Right kidney (tissue), 1 donor: ENCODE measurements at regions not wholly inside any gene's neighbourhood (a gene's known extent, or its start where the extent isn't known, plus 50 kb on each side); places are given as distances from the start of the nearest gene placed in this dataset.
"Not testable (repeated sequence)": the region's sequence is repeated elsewhere in the genome, so short reads cannot be mapped to it uniquely, and the experiment has no call there.

Source experiments
- DNase-seq: peaks from one replicate; pipeline ENCODE4 v3.0.0-alpha.2; 2016

DNA sequence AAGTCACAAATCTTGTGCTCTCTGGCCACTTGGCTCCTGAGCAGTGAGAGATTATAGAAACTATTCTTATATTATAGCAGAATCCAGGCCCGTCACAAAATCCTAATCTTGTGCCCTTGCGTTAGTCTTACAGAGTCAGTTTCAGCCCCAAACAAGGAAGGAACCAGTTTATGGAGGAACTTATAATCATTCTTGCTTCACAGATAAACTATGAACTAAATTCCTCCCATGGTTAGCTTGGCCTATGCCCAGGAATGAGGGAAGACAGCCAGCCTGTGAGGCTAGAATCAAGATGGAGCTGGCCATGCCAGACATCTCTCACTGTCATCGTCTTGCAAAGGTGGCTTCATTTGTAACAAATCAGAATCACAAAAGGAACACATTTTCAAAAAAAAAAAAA is 199.7 kb upstream of the PITRM1 start:
- DNase-seq, result no peak

DNA sequence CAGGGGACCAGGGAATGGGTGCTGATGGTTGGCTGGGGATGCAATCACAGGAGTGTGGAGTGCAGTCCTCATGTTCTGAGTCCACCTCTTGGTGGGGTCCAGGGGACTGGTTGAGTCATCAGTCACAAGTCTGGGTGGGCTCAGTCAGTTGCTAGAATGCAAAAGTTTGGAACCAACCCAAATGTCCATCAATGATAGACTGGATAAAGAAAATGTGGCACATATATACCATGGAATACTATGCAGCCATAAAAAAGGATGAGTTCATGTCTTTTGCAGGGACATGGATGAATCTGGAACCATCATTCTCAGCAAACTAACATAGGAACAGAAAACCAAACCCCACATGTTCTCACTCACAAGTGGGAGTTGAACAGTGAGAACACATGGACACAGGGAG is 199.0 kb upstream of the PITRM1 start:
- not testable (repeated sequence) for DNase-seq

DNA sequence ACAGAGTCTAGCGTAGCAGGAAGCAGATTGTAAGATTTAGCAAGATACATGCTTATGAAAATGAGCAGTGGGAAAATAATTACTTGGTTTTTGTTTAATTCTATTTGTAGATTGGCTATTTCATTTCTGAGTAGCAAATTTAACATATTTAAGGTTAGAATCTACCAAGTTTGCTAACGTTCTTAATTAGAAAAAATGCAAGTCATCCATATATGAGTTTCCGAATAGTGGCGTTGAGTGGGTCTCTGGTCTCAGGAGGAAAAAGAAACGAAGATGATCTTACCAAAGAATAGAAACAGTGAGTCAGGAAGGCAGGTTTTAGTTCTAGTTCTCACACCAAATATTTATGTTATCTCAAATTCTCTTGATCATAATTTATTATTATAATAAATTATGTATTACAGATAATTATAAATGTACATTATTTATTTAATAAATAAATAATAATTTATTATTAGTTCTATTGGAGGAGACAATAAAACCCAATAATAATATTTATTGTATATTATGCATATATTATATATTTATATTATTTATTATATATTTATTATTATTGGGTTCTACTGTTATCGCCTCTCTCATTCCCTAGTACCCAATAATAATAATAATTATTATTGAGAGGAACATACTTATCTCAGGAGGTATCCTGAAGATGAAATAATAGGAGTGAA is 194.3 kb upstream of the PITRM1 start:
- no peak for DNase-seq

DNA sequence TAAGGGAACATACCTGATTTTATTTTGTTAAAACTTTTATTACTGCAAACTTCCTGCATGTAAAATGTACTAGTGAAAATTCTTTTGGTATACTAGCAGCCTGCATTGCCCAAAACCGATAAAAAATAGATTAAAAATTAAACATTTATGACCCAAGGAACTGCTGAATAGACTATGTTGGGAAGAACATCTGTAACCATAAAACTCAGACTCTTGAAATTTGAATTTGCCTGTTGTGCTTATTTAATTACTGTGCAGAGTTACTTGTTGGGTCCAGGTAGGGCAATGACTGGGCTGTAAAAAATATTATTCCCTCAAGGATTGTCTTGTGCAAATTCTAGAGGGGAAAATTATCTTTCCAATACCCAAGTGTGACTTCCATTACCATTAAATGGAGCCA is 193.5 kb upstream of the PITRM1 start:
- no peak for DNase-seq

DNA sequence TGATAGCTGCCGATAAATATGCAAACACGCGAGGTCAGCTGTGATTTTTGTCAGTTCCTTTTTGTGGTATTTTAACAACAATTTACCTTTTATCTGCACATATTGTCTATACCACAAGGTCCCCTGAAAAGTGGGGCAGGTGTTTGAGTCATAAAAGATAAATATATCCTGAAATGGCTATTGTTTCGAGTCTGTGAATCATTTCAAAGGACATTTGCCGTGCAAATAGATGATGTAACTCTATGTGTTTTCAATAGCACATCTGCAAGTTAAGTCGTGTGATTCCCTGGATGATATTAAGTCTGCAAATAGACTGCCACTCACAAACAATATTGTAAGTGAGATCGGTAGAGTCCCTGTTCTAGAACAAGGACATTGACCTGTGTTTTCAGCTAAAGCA is 193.0 kb upstream of the PITRM1 start:
- no peak for DNase-seq

DNA sequence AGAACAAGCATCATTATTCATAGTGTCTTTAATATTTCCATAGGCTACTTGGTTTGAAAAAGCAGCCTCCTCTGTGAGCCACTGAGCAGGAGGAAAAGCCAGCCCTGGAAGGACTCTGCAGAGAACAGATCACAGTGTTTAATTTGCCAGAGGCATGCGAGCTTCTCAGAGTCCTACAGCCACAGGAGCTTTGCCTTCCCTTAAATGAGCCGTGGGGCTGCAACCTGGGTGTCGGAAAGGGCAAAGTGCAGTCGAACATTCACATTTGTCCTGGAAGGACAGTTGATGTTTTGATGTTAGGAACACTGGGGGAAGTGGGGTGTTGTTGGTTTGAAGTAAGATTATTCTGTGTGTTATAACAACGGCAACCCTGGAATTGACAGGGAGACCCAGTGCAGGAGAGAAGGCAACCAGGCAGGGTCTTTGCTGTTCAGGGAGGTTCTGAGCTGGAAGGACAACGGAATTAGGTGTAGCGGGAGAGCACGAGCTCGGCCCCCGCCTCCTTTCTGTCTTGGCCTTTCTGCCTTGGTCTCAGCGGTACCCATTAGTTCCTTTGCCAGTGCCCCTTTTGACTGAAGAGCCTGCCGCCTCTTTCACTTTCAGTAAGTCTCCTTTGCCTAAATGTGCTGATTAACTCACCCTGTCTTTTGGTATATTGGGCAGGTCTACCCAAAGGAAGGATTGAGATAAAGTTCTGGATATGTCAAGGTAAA is 192.3 kb upstream of the PITRM1 start:
- DNase-seq, result no peak

DNA sequence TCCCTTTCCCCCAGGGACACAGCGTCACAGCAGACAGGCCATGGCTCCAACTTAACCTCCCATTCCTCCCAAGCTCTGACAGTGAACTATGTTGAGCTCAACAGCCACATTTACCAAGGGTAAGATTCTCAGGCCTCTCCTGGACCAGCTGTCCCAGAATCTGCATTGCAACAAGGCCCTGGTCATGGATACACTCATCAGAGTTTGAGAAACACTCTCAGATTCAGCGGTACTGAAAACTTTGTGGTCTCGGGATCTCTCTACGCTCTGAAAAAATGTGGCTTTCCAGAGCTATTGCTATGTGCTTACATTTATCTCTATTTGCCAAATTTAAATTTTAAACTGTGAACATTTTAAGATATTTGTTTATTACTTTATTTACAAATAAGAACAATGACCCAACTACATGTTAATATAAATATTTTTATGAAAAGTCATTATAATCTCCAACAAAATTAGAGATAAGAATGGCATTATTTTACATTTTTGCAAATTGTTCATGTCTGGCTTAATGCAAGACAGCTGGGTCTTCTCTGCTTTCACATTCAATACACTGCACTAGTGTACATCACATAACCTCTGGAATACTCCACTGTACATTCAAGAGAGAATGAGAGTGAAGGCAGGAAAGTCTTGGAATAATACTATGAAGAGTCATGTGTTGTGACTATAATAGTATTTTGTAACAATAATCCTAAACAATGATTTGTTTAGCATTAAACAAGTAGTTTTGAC is 190.9 kb upstream of the PITRM1 start:
- no peak for DNase-seq

DNA sequence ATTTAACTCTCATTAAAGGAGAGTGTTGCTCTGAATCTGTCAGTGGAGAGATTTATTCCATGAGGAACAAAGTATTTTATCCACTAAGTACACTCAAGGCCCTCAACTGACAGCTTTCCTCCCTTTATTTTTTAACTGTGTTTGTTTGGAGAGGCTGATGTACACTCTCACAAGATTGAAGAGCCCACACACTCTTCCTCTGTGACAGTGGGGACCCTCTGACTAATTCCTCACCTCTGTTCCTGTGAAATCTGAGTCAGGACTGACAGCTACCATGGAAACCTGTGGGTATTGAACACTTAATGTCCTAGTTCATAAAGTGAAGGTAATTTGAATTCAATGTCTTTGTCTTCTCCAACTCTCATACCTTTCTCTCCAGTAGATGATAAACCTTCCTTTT is 189.8 kb upstream of the PITRM1 start:
- no peak for DNase-seq

DNA sequence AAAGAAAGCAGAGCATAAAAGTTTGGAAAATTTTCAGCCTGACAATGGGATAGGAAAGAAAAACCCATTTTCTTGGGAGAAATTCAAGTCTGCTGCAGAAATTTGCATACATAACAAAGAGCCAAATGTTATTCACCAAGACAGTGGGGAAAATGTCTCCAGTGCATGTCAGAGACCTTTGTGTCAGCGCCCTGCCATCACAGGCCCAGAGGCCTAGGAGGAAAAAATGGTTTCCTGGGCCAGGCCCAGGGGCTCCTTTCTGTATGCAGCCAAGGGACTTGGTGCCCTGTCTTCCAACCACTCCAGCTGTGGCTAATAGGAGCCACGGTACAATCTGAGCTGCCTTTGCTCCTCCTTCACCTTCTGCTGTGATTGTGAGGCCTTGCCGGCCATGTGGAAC is 189.1 kb upstream of the PITRM1 start:
- DNase-seq, result no peak

DNA sequence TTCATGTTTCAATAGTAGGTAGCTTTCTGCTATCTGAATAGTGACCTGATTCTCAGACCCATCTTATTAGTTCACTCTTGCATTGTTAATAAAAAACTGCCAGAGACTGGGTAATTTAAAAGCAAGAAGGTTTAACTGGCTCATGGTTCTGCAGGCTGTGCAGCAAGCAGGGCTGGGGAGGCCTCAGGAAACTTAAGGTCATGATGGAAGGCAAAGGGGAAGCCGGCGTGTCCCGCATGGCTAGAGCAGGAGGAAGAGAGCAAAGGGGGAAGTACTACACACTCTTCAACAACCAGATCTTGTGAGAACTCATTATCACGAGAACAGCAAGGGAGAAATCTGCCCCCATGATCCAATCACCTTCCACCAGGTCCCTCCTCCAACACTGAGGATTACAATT is 185.2 kb upstream of the PITRM1 start:
- no peak for DNase-seq

DNA sequence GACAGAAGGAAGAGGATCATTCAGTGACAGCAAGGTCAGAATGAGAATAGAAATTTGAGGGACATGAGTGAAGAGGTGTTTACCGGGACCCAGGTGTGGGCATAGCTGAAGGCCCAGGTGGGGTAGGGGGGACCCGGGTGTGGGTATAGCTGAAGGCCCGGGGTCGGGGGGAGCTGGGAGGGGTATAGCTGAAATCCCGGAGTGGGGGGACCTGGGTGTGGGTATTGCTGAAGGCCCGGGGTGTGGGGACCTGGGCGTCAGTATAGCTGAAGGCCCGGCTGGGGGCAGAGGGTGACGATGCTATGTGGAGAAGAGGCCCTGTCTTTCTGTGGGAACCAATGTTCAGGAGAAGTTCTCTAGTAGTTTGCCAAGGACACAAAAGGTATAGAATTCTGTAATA is 183.0 kb upstream of the PITRM1 start:
- DNase-seq, result no peak

DNA sequence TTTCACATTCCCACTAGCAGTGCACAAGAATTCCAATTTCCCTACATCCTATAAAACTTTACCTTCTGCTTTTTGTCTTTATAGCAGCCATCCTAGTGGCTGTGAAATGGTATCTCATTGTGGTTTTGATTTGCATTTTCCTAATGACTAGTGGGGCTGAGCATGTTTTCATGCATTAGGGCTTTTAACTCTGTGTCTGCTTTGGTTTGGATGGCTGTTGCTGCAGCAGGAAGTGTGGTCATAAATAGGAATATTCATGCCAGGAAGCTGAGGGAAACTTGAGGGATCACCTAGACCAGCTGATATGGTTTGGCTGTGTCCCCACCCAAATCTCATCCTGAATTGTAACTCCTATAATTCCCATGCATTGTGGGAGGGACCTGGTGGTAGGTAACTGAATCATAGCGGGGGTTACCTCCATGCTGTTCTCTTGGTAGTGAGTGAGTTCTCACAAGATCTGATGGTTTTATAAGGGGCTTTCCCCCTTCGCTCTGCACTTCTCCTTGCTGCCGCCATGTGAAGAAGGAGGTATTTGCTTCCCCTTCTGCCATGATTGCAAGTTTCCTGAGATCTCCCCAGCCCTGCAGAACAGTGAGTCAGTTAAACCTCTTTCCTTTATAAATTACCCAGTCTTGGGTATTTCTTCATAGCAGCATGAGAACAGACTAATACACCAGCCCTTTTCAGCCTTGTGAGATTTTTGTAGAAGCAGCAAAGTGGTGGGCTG is 181.8 kb upstream of the PITRM1 start:
- no peak for DNase-seq

DNA sequence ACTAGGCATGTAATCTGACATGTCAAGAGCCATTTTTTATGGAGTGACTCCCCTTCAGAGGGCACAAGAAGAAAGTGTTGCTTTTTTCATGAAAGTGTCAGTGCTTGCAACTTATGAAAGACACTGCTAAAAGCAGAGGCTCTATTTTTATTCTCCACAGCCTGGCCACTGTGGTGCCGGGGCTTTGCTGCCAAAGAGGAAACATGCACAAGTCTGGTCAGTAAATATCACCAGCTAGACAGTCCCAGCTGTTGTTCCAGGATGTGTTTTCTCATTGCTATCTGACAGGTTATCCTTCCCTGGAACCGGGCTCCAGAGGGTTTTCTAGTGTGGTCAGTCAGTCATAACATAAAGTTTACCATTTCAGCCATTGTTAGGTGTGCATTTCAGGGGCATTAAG is 180.7 kb upstream of the PITRM1 start:
- no peak for DNase-seq

DNA sequence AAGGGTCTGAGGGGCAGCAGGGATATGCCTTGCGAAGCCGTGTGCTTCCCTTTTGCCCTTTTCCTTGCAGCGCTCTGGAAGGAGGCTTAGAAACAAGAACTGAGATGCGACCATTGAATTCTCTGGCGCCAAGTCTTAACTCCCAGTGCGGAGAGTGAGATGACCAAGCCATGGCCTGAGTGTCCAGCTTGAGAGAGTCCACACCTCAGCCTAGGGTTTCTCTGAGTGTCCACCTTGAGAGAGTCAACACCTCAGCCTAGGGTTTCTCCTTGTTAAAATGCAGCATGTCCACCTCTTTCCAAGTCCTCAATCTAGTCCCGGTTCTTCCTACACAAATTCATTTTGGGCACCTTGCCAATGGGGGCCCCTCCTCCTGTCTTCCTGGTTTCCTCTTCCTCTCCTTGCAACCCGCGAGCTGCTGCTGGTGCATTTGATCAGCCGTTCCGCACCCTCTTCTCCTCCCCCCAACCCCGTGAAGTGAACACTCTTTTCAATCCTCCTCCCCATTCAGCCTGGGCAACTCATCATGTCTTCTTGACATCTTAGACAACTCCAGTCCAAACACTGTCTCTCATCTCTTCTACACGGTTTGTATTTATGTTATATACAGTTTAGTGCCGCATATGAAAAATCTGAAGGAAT is 178.2 kb upstream of the PITRM1 start:
- no peak for DNase-seq

DNA sequence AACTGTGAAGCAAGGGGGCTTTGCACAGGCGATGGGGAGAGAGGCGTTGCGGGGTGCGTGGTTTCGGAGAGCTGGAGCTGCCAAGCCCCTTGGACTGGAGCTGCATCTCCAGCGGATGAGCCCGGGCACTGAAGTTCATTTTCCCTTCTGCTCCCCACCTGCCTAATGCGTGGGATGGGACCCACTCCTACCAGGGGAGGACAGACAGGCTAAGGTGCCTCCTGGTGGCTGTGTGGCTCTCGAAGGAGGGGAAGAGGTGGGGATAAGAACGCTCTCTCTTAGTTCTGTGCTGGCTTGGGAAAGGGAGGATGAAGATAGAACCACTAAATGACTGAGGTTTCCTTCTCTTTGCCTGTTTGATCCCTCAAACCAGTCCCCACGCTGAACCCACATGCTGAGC is 177.6 kb upstream of the PITRM1 start:
- DNase-seq, result no peak

DNA sequence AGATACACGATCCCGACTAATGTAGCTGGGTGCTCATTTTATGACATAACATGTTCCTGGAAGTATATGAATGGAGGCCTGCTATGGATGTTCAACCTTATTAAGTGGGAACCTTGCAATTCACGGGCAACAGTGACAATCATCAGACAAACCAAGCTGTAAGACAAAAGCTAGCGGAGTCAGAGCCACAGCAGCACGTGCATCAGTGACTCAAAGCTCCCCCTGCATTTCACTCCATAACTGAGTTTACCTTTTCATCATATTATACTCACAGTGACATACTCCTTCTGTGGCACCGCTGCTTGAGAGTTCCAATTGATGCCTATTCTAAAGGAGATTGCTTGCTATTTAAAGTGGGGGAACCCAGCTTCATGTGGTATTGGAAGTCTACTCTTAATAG is 176.0 kb upstream of the PITRM1 start:
- no peak for DNase-seq

DNA sequence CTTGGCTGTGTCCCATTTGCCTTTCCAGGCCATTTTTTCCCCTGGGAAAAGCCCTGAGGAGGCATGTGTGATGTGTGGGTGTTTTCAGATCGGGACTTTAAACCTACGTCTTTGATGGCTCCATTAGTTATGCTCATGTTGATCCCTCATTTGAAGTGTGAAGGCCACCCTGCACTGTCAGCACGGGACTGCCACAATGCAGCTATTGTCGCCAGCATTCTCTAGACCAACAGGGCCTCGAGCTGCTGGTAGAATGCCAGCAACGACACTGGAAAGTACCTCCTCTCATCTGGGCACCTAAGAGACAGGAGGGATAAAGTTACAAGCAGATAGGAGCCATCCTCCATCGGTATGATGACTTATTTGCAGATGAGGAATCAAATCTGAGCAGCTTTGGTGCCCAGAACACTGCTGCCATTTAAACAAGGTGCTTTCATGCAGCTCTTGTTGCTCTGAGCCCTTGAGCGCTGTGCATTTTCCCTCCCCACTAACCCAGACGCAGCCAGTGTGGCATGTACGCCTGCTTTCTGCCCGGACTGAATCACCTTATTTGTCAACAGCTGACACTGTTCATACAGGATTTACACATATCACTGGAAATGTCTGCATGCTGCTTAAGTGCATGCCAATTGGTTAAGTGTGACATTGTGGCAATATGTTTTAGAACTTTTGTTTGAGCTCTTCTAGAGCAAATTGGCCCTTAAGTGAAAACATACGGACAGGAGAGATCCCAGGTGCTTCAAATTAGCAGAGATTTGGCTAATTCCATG is 175.0 kb upstream of the PITRM1 start:
- no peak for DNase-seq

DNA sequence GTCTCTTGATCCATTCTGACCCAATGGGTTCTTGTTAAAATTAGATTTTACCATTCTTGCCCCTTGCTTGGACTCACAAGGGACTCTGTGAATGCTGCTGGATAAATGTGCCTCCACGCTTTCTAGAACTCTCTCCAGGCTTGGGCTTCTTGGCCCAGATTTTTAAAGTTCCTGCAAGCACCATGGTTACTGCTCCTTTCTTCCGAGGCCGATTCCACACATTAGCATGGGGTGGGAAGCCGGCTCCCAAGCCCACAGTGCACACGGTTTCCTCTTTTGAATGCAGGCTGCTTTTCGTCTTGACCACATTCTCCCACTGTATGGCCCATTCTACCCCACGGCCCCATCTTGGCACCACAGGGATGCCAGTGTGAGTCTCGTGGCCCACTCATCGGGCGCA is 174.3 kb upstream of the PITRM1 start:
- DNase-seq, result no peak

DNA sequence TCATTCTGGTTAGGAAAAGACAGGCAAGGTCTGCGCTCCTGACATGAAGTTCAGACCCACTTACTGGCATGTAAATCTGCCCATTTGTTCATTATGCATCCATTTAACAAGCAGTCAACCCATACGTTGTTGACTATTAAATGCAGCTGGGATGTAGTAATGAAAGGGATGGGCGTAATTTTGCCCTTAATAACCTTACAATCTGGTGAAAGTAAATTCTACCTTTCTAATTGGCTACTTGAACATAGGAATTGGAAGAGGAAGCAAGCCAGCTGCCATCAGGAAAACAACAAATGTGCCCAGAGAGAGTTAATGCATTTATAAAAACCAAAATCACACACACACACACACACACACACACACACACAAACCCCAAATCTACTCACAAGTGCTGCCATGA is 170.2 kb upstream of the PITRM1 start:
- DNase-seq, result no peak

DNA sequence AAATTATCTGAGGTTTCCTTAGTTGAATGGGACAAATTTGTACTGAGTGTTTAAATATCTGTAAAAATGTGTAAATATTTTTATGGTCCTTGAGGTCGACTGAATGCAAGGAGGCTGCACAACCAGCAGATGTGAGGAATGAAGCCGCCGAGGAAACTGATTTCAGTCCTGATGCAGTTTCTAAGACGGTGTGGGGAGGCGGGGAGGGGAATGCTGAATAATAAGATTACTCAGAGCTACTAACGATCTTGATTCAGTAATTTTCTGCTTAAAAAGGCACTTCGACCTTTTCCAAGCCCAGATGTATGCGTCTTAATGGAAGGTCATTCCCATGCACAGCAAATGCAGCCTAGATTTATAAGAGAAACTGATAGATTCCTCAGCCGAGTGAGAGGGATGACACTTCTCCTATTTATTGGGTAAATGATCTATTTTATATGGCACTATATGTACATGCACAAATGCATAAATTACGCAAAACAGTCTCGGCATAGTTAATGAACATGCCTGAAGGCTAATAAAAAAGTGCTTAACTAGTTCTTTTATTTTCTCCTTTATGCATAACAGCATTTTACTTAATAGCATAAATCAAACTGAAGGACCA is 167.6 kb upstream of the PITRM1 start:
- no peak for DNase-seq

DNA sequence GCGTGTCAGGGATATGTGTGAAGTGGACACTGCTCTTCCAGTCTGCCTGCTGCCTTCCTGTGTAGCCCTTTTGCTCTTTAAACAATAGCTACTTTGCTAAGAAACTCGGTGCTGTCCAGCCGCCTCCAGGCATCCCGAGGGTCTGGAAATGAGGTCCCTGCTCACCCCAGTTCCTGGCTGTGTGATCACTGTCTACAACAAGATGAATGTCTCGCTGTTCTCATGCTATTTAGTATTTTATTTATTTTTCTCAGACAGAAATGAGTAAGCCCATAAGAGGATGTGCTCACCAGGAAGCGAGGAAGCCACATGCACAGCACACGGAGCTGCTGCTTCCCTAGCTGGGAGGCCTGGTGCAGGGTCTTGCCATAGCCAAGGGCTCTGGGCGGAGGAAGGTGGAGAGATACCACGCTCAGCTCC is 167.0 kb upstream of the PITRM1 start:
- no peak for DNase-seq
